ENCODE measurements at regions not wholly inside any gene's neighbourhood (a gene's known extent, or its start where the extent isn't known, plus 50 kb on each side); places are given as distances from the start of the nearest gene placed in this dataset.

- TF ChIP-seq CTCF (conservative IDR thresholded peaks at IDR 0.05 in 1 of 2, IDR thresholded peaks at IDR 0.05 in 1 of 2; ENCODE audit: extremely low read depth in 1 of 2, insufficient read depth in 1 of 2, low read depth in 1 of 2, low read length in 2 of 2): no peak
- TF ChIP-seq EZH2 (IDR thresholded peaks at IDR 0.05; ENCODE audit: borderline replicate concordance, low read length): no peak
Measured at GRCh38 chr4:171308661-171309060, 504.5 kb upstream of the GALNTL6 start.

Data from mammary epithelial cell (primary cell).